Pancreas (tissue), 10 donors: ENCODE measurements at regions not wholly inside any gene's neighbourhood (a gene's known extent, or its start where the extent isn't known, plus 50 kb on each side); places are given as distances from the start of the nearest gene placed in this dataset.

ENCODE experiments used
- ATAC-seq, 4 donors: fragments of 200-7000 bp; cut with Tn5 transposase; one replicate each; pipeline versions ENCODE4 v1.8.0 to v1.9.1; 2020; ENCODE audit warnings: mild to moderate bottlenecking in 4 of 4, moderate library complexity in 4 of 4
- DNase-seq, 6 donors: peaks; one replicate each; pipeline ENCODE4 v3.0.0-alpha.2; 2020
- FAIRE-seq: peaks from 2 replicates; lab custom pipeline; 2012; peaks lifted over from hg19 to GRCh38; lab: Jason Lieb, UNC
- H3K27ac ChIP-seq, 4 donors: fragments of 200-600 bp; sonication (generic); 1 replicate in 3 of 4; 2 replicates in 1 of 4; pipeline versions ENCODE4 v1.5.0 to v1.8.0; 2020
- H3K27me3 ChIP-seq, 4 donors: fragments of 200-600 bp; one replicate each; pipeline ENCODE4 v1.8.0; 2021
- H3K36me3 ChIP-seq, 3 donors: fragments of 200-600 bp; sonication (generic) in 1 of 3; one replicate each; pipeline versions ENCODE4 v1.5.0 to v1.8.0; 2020 to 2021
- H3K4me1 ChIP-seq, 3 donors: fragments of 200-600 bp; one replicate each; pipeline ENCODE4 v1.8.0; 2021
- H3K4me3 ChIP-seq, 4 donors: fragments of 200-600 bp; sonication (generic) in 2 of 4; one replicate each; pipeline versions ENCODE4 v1.5.0 to v1.8.0; 2020 to 2021
- H3K9me3 ChIP-seq, 4 donors: fragments of 200-600 bp; one replicate each; pipeline ENCODE4 v1.8.0; 2021
- WGBS, 2 donors: extraction: QIAGEN DNeasy Blood & Tissue Kit; methylation state at CpG; one replicate each; pipeline ENCODE4 v1.1.7; 2013; 5-methylcytosine and 5-hydroxymethylcytosine counted together
- intact Hi-C, 3 donors: fragments of 100-400 bp; cut with DNase I; formaldehyde crosslinking; loops; one replicate each; pipeline versions ENCODE4 v1.11.1 to v1.14.2; 2022
- TF ChIP-seq, protein P1 (sequence below), 4 donors: fragments of 200-600 bp; sonication (generic) in 3 of 4; IDR thresholded peaks; one replicate each; pipeline versions ENCODE4 v1.5.0 to v1.8.0; 2021; ENCODE audit warnings: antibody characterized with exemption in 4 of 4
- donor health status: healthy with polysubstance abuse.
- donor health status: DM: no; HTN: no; CAD: no; lungs with moderate emphysema.
- donor health status: DM: no; HTN: no; CAD: no.
- donor health status: control.
- donor health status: control.
- donor health status: Bipolar disorder and iron deficiency.
- donor health status: DM: yes; HTN: yes; CAD: no.
- donor health status: DM: no; HTN: no; CAD: no.
- donor health status: DM: no; HTN: no; CAD: no.
- donor health status: DM: yes; HTN: yes; CAD: no.

DNA sequence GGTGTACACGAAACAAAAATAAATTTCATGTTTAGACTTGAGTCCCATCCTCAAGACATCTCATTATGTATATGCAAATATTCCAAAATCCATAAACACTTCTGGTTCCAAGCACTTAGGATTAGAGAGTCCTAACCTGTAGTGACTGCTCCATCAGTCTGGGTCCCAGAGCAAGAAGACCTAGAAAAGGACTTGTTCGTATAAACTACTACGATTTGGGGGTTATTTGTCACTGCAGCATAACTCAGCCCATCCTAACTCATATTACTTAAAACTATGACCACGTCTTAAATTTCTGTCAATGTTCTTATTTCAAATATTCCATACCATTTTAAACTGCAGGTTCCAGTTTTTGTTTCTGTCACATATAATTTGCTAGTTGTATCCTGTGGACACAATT lies 463.0 kb downstream of the AGTPBP1 start:
- WGBS, 2 donors, result 51 to 78% methylated on average over 4 of the region's 4 CpGs

GRCh38 chr9:85276741-85277140 lies 465.0 kb downstream of the AGTPBP1 start:
- Histone ChIP-seq H3K4me1 (no peaks in the 10 kb centered on the region), H3K36me3 (no peaks in the 10 kb centered on the region), H3K9me3 (no peaks in the 10 kb centered on the region), H3K4me3 (no peak overlapping the region), H3K27ac (no peak overlapping the region), H3K27me3 (peaks cover 0 to under 1% (median 0%) of the 10 kb centered on the region in 4 donors)
- DNase-seq (no peak), FAIRE-seq (no peak), ATAC-seq (no peak)
- intact Hi-C loops, result no loop called here
- TF ChIP-seq, protein P1, sequence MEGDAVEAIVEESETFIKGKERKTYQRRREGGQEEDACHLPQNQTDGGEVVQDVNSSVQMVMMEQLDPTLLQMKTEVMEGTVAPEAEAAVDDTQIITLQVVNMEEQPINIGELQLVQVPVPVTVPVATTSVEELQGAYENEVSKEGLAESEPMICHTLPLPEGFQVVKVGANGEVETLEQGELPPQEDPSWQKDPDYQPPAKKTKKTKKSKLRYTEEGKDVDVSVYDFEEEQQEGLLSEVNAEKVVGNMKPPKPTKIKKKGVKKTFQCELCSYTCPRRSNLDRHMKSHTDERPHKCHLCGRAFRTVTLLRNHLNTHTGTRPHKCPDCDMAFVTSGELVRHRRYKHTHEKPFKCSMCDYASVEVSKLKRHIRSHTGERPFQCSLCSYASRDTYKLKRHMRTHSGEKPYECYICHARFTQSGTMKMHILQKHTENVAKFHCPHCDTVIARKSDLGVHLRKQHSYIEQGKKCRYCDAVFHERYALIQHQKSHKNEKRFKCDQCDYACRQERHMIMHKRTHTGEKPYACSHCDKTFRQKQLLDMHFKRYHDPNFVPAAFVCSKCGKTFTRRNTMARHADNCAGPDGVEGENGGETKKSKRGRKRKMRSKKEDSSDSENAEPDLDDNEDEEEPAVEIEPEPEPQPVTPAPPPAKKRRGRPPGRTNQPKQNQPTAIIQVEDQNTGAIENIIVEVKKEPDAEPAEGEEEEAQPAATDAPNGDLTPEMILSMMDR (IDR thresholded peaks at IDR 0.05), result no peak
- WGBS, 2 donors, result 58 to 59% methylated on average over 4 of the region's 4 CpGs

More for the DNA sequence above, 463.0 kb downstream of the AGTPBP1 start:
- Histone ChIP-seq H3K4me3 (no peak overlapping the region), H3K4me1 (no peaks in the 10 kb centered on the region), H3K27ac (no peak overlapping the region), H3K27me3 (no peaks in the 10 kb centered on the region), H3K36me3 (no peaks in the 10 kb centered on the region), H3K9me3 (no peaks in the 10 kb centered on the region)
- intact Hi-C loops, result no loop called here
- ATAC-seq (no peak), DNase-seq (no peak), FAIRE-seq (no peak)
- TF ChIP-seq, protein P1 (IDR thresholded peaks at IDR 0.05), result no peak

DNA sequence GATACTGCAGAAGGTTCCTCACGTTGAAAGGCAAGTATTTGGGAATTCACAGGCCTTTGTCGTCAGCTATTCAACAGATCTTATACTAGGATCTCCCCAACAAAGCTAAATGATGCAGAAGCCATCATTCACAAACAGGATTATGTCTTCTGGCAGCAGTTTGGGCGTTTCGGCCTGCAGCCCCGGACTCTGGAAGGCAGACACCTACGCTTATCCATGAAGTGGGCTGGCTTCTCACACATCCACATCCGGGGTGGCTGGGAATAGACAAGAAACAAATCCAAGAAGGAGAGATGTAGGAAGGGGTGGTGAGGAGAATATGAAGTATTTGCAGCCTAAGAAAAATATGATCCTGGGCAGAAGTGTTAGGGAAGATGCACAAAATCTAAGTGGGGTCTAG lies 471.9 kb downstream of the AGTPBP1 start:
- intact Hi-C loops, result no loop called here
- Histone ChIP-seq H3K4me1 (no peaks in the 10 kb centered on the region), H3K9me3 (no peaks in the 10 kb centered on the region), H3K36me3 (no peaks in the 10 kb centered on the region), H3K27ac (no peak overlapping the region), H3K27me3 (peaks cover 0 to 7% (median 0%) of the 10 kb centered on the region in 4 donors), H3K4me3 (no peak overlapping the region)
- ATAC-seq, result no peak
- WGBS, 2 donors, result 73 to 87% methylated on average over 7 of the region's 7 CpGs
- DNase-seq, result no peak
- FAIRE-seq, result no peak
- TF ChIP-seq, protein P1 (IDR thresholded peaks at IDR 0.05), result no peak

DNA sequence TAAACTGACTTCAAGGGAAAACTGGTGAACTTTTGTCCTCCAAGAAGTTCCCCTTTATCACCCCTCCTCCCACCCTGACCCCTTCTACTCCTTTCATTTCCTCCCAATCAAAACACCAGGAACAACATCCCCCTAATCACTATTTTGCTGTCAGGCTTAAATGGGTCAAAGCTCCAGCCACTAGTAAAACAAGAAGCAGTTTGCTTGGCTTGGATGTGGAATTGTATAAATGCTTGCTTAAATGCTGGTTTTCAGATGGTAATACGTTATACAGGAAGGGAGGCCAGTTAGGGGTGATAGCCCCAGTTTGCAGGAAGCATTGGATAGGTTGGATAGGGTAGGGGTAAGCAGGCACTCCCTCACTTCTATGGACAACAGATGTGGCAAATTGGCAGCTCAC lies 473.6 kb downstream of the AGTPBP1 start:
- no peak for ATAC-seq
- DNase-seq, result no peak
- TF ChIP-seq, protein P1 (IDR thresholded peaks at IDR 0.05), result no peak
- H3K27ac ChIP-seq, result no peak overlapping the region
- no peak for FAIRE-seq
- intact Hi-C loops, result no loop called here
- H3K27me3 ChIP-seq, result peaks cover 0 to 7% (median 0%) of the 10 kb centered on the region in 4 donors
- 49 to 55% methylated on average over 1 of the region's 1 CpG for WGBS, 2 donors
- H3K4me1 ChIP-seq, result no peaks in the 10 kb centered on the region
- no peaks in the 10 kb centered on the region for H3K9me3 ChIP-seq
- H3K36me3 ChIP-seq, result no peaks in the 10 kb centered on the region
- no peak overlapping the region for H3K4me3 ChIP-seq

GRCh38 chr9:85264695-85265094 lies 477.1 kb downstream of the AGTPBP1 start:
- TF ChIP-seq, protein P1 (IDR thresholded peaks at IDR 0.05), result no peak
- ATAC-seq, result no peak
- H3K36me3 ChIP-seq, result no peaks in the 10 kb centered on the region
- H3K27ac ChIP-seq, result no peak overlapping the region
- no peak for FAIRE-seq
- no peak overlapping the region for H3K4me3 ChIP-seq
- no peaks in the 10 kb centered on the region for H3K9me3 ChIP-seq
- DNase-seq, result no peak
- no peaks in the 10 kb centered on the region for H3K4me1 ChIP-seq
- H3K27me3 ChIP-seq, result no peaks in the 10 kb centered on the region
- intact Hi-C loops, result no loop called here
